H9 (cell line): ENCODE measurements at regions not wholly inside any gene's neighbourhood (a gene's known extent, or its start where the extent isn't known, plus 50 kb on each side); places are given as distances from the start of the nearest gene placed in this dataset.

Experiments used
- DNase-seq: peaks from one replicate; pipeline ENCODE4 v3.0.0-alpha.2; 2017
- H2AFZ ChIP-seq: one replicate; pipeline ENCODE4 v1.6.1; 2013; ENCODE audit warnings: mild to moderate bottlenecking, low read length, control low read depth, moderate library complexity
- H2AK5ac ChIP-seq: 2 replicates; pipeline ENCODE4 v1.6.1; 2013; ENCODE audit warnings: low read length, control low read depth, mixed read lengths; ENCODE audit not compliant: insufficient read length
- H2BK120ac ChIP-seq: one replicate; pipeline ENCODE4 v1.6.1; 2013; ENCODE audit warnings: low read depth, mild to moderate bottlenecking, low read length, control low read depth, inconsistent platforms; ENCODE audit not compliant: poor library complexity, severe bottlenecking
- H2BK12ac ChIP-seq: 2 replicates; pipeline ENCODE4 v1.6.1; 2013; ENCODE audit warnings: low read length, control low read depth, mixed read lengths, low read depth; ENCODE audit not compliant: insufficient read length
- H2BK15ac ChIP-seq: 2 replicates; pipeline ENCODE4 v1.6.1; 2013; ENCODE audit warnings: low read depth, low read length, control low read depth
- H2BK20ac ChIP-seq: one replicate; pipeline ENCODE4 v1.6.1; 2013; ENCODE audit warnings: low read depth, mild to moderate bottlenecking, low read length, control low read depth, inconsistent platforms; ENCODE audit not compliant: poor library complexity, severe bottlenecking
- H2BK5ac ChIP-seq: 2 replicates; pipeline ENCODE4 v1.6.1; 2013; ENCODE audit warnings: low read length, control low read depth, mixed read lengths; ENCODE audit not compliant: insufficient read length
- H3K14ac ChIP-seq: 2 replicates; pipeline ENCODE4 v1.6.1; 2013; ENCODE audit warnings: low read length, control low read depth; ENCODE audit not compliant: insufficient read depth
- H3K18ac ChIP-seq: 2 replicates; pipeline ENCODE4 v1.6.1; 2013; ENCODE audit warnings: low read depth, mild to moderate bottlenecking, mixed read lengths, low read length, control low read depth; ENCODE audit not compliant: insufficient read length
- H3K23ac ChIP-seq: 2 replicates; pipeline ENCODE4 v1.6.1; 2013; ENCODE audit warnings: low read length, control low read depth, mixed read lengths, low read depth; ENCODE audit not compliant: insufficient read length
- H3K23me2 ChIP-seq: 2 replicates; pipeline ENCODE4 v1.6.1; 2013; ENCODE audit warnings: low read depth, mild to moderate bottlenecking, mixed read lengths, low read length, control low read depth; ENCODE audit not compliant: insufficient read length, poor library complexity, severe bottlenecking
- H3K27ac ChIP-seq: 2 replicates; pipeline ENCODE4 v1.5.1; 2013; ENCODE audit warnings: low read length, control low read depth, mixed read lengths, low read depth; ENCODE audit not compliant: insufficient read length
- H3K27me3 ChIP-seq: 2 replicates; pipeline ENCODE4 v1.6.1; 2013; ENCODE audit warnings: low read length, control low read depth, inconsistent platforms; ENCODE audit not compliant: insufficient read depth
- H3K4ac ChIP-seq: 2 replicates; pipeline ENCODE4 v1.6.1; 2013; ENCODE audit warnings: low read depth, mild to moderate bottlenecking, control low read depth, inconsistent platforms, low read length, moderate library complexity
- H3K4me1 ChIP-seq: 2 replicates; pipeline ENCODE4 v1.6.1; 2013; ENCODE audit warnings: low read length, control low read depth, inconsistent platforms; ENCODE audit not compliant: insufficient read depth
- H3K4me2 ChIP-seq: 2 replicates; pipeline ENCODE4 v1.6.1; 2013; ENCODE audit warnings: low read length, control low read depth, mixed read lengths; ENCODE audit not compliant: insufficient read length, insufficient read depth
- H3K56ac ChIP-seq: 2 replicates; pipeline ENCODE4 v1.6.1; 2013; ENCODE audit warnings: low read depth, mild to moderate bottlenecking, mixed read lengths, low read length, control low read depth; ENCODE audit not compliant: insufficient read length
- H3K79me1 ChIP-seq: 2 replicates; pipeline ENCODE4 v1.6.1; 2013; ENCODE audit warnings: low read depth, mild to moderate bottlenecking, moderate library complexity, low read length, control low read depth, inconsistent platforms; ENCODE audit not compliant: insufficient read depth, poor library complexity, severe bottlenecking
- H3K79me2 ChIP-seq: 2 replicates; pipeline ENCODE4 v1.6.1; 2013; ENCODE audit warnings: low read length, control low read depth, inconsistent platforms; ENCODE audit not compliant: insufficient read depth
- H3K9ac ChIP-seq: 2 replicates; pipeline ENCODE4 v1.6.1; 2013; ENCODE audit warnings: low read length, control low read depth, mixed read lengths; ENCODE audit not compliant: insufficient read length; ENCODE audit errors: extremely low read depth
- H3K9me3 ChIP-seq: one replicate; pipeline ENCODE4 v1.6.1; 2013; ENCODE audit warnings: low read depth, low read length, inconsistent platforms; ENCODE audit not compliant: control insufficient read depth
- H3T11ph ChIP-seq: one replicate; pipeline ENCODE4 v1.6.1; 2013; ENCODE audit warnings: mild to moderate bottlenecking, low read length, control low read depth, inconsistent platforms
- H4K20me1 ChIP-seq: one replicate; pipeline ENCODE4 v1.6.1; 2013; ENCODE audit not compliant: control insufficient read depth, insufficient read length, insufficient read depth
- H4K5ac ChIP-seq: 2 replicates; pipeline ENCODE4 v1.6.1; 2013; ENCODE audit warnings: low read depth, mild to moderate bottlenecking, mixed read lengths, low read length, control low read depth; ENCODE audit not compliant: insufficient read length
- H4K8ac ChIP-seq: replicated peaks from 2 replicates; pipeline ENCODE4 v1.6.1; 2013; ENCODE audit warnings: low read length, control low read depth, mixed read lengths, low read depth; ENCODE audit not compliant: insufficient read length
- H4K91ac ChIP-seq: 2 replicates; pipeline ENCODE4 v1.6.1; 2013; ENCODE audit warnings: low read depth, mild to moderate bottlenecking, moderate library complexity, mixed read lengths, low read length, control low read depth; ENCODE audit not compliant: insufficient read length
- H3K27ac Mint-ChIP-seq, 3 experiments: 2 replicates in 2 of 3; 3 replicates in 1 of 3; pipeline ENCODE4 v1.8.0; 2020 to 2021; ENCODE audit warnings: mixed read lengths in 3 of 3, mild to moderate bottlenecking in 1 of 3, moderate library complexity in 1 of 3
- H3K27me3 Mint-ChIP-seq: 2 replicates; pipeline ENCODE4 v1.8.0; 2021; ENCODE audit warnings: low read depth, mild to moderate bottlenecking, moderate library complexity, mixed read lengths
- H3K36me3 Mint-ChIP-seq, 3 experiments: 2 replicates in 2 of 3; 3 replicates in 1 of 3; pipeline ENCODE4 v1.8.0; 2020 to 2021; ENCODE audit warnings: low read depth in 3 of 3, mixed read lengths in 3 of 3; ENCODE audit not compliant: insufficient read depth in 1 of 3
- H3K4me1 Mint-ChIP-seq, 2 experiments: 2 replicates each; pipeline ENCODE4 v1.8.0; 2020; ENCODE audit warnings: mixed read lengths in 2 of 2
- H3K4me3 Mint-ChIP-seq, 2 experiments: 2 replicates in 1 of 2; 3 replicates in 1 of 2; pipeline ENCODE4 v1.8.0; 2020 to 2021; ENCODE audit warnings: mild to moderate bottlenecking in 2 of 2, mixed read lengths in 2 of 2, moderate library complexity in 1 of 2
- H3K9me3 Mint-ChIP-seq, 2 experiments: 2 replicates in 1 of 2; 3 replicates in 1 of 2; pipeline ENCODE4 v1.8.0; 2020; ENCODE audit warnings: mild to moderate bottlenecking in 2 of 2, mixed read lengths in 2 of 2, moderate library complexity in 1 of 2
- WGBS: extraction: QIAGEN DNeasy Blood & Tissue Kit; methylation state at CpG from one replicate; pipeline ENCODE4 v1.1.7; 2013; ENCODE audit warnings: missing lambda C conversion rate, low lambda C conversion rate, mixed read lengths; ENCODE audit not compliant: insufficient read length; ENCODE audit errors: extremely low coverage; 5-methylcytosine and 5-hydroxymethylcytosine counted together
- TF ChIP-seq, protein P1 (sequence below): fragments of 200-600 bp; sonication (generic); conservative IDR thresholded peaks from 3 replicates; pipeline ENCODE4 v1.8.0; 2021; ENCODE audit warnings: antibody characterized with exemption, mild to moderate bottlenecking

DNA sequence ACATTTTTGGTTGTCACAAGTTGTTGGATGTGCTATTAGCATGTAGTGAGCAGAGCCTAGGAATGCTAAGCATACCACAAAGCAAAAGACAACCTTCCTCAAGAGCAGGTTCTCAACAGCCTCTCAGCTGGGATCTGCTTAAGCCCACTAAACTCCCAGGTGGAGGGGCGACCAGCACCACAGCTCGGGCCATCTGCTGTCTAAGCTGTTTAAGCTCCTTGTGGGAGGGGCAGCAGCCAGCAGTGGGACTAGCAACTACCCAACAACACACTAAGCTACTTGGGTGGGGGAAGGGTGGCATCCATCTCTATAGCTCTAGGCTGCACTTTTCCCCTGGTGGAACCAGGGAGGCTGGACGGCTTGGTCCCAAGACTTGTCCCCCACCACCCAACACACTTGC is 1052.7 kb upstream of the ARRDC3 start:
- Mint-ChIP-seq H3K4me3 (no peak overlapping the region), H3K4me1 (no peaks in the 10 kb centered on the region), H3K27me3 (no peaks in the 10 kb centered on the region), H3K9me3 (peaks cover 18 to 21% of the 10 kb centered on the region in 2 experiments), H3K27ac (no peak overlapping the region), H3K36me3 (peaks cover 3 to 24% (median 5%) of the 10 kb centered on the region in 3 experiments; a peak in 5 of 7 replicates)
- Histone ChIP-seq H3K4ac (no peak overlapping the region), H2BK12ac (no peak overlapping the region), H4K5ac (no peak overlapping the region), H2AK5ac (no peak overlapping the region), H3K9me3 (no peaks in the 10 kb centered on the region), H3K56ac (no peak overlapping the region), H3K23ac (no peak overlapping the region), H3K4me1 (no peaks in the 10 kb centered on the region), H4K8ac (no peak overlapping the region), H4K91ac (no peak overlapping the region), H2BK20ac (no peak overlapping the region), H3T11ph (no peak overlapping the region), H2BK120ac (no peak overlapping the region), H3K23me2 (no peaks in the 10 kb centered on the region), H3K4me2 (no peak overlapping the region), H3K27me3 (no peaks in the 10 kb centered on the region), H3K18ac (no peak overlapping the region), H3K9ac (no peak overlapping the region), H2AFZ (no peak overlapping the region), H4K20me1 (no peaks in the 10 kb centered on the region), H2BK5ac (no peak overlapping the region), H2BK15ac (no peak overlapping the region), H3K14ac (no peak overlapping the region), H3K79me1 (no peaks in the 10 kb centered on the region), H3K27ac (no peak overlapping the region), H3K79me2 (no peaks in the 10 kb centered on the region)
- TF ChIP-seq, protein P1, sequence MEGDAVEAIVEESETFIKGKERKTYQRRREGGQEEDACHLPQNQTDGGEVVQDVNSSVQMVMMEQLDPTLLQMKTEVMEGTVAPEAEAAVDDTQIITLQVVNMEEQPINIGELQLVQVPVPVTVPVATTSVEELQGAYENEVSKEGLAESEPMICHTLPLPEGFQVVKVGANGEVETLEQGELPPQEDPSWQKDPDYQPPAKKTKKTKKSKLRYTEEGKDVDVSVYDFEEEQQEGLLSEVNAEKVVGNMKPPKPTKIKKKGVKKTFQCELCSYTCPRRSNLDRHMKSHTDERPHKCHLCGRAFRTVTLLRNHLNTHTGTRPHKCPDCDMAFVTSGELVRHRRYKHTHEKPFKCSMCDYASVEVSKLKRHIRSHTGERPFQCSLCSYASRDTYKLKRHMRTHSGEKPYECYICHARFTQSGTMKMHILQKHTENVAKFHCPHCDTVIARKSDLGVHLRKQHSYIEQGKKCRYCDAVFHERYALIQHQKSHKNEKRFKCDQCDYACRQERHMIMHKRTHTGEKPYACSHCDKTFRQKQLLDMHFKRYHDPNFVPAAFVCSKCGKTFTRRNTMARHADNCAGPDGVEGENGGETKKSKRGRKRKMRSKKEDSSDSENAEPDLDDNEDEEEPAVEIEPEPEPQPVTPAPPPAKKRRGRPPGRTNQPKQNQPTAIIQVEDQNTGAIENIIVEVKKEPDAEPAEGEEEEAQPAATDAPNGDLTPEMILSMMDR, result no peak
- WGBS, result no CpG with 5 or more reads among the region's 3 CpGs
- DNase-seq, result no peak
